A673 (cell line): ENCODE measurements at regions not wholly inside any gene's neighbourhood (a gene's known extent, or its start where the extent isn't known, plus 50 kb on each side); places are given as distances from the start of the nearest gene placed in this dataset.

Experiments used
- BruUV-seq: library from RNA; stranded (reverse); fragments of 400-500 nt; replicated peaks from 2 replicates; lab custom pipeline; 2021; lab: Mats Ljungman, UMichigan
- CTCF ChIA-PET: fragments of 300-600 bp; sonication (Branson Sonifier 250); formaldehyde crosslinking; loops from one replicate; lab custom pipeline; 2022; ENCODE audit warnings: antibody characterized with exemption; lab: Charles Lee
- POLR2A ChIA-PET: fragments of 300-600 bp; sonication (Branson Sonifier 250); formaldehyde crosslinking; loops from one replicate; lab custom pipeline; 2022; ENCODE audit warnings: antibody characterized with exemption; ENCODE audit not compliant: low non-redundant PET; lab: Charles Lee
- DNase-seq: peaks from one replicate; pipeline ENCODE4 v3.0.0-alpha.2; 2015; ENCODE audit warnings: low spot score
- H3K27ac ChIP-seq: fragments of 200-600 bp; sonication (generic); 2 replicates; pipeline ENCODE4 v1.5.1; 2016; ENCODE audit warnings: mixed run types, low read depth, mild to moderate bottlenecking, mixed read lengths, antibody characterized with exemption, low read length; ENCODE audit not compliant: poor library complexity, severe bottlenecking
- H3K27me3 ChIP-seq: fragments of 200-600 bp; sonication (generic); replicated peaks from 2 replicates; pipeline ENCODE4 v1.6.1; 2017; ENCODE audit warnings: mixed run types, low read depth, mild to moderate bottlenecking, mixed read lengths, antibody characterized with exemption, low read length; ENCODE audit not compliant: insufficient read depth, poor library complexity
- H3K36me3 ChIP-seq: fragments of 200-600 bp; sonication (generic); 2 replicates; pipeline ENCODE4 v1.6.1; 2016; ENCODE audit warnings: mixed run types, mild to moderate bottlenecking, mixed read lengths, antibody characterized with exemption, low read length; ENCODE audit not compliant: insufficient read depth, poor library complexity, severe bottlenecking
- H3K4me1 ChIP-seq: fragments of 200-600 bp; sonication (generic); 2 replicates; pipeline ENCODE4 v1.6.1; 2017; ENCODE audit warnings: mixed run types, mild to moderate bottlenecking, mixed read lengths, antibody characterized with exemption, low read length; ENCODE audit not compliant: insufficient read depth, poor library complexity, severe bottlenecking
- H3K4me3 ChIP-seq: fragments of 200-600 bp; sonication (generic); 2 replicates; pipeline ENCODE4 v1.5.1; 2016; ENCODE audit warnings: low read depth, mixed run types, mild to moderate bottlenecking, mixed read lengths, low read length; ENCODE audit not compliant: poor library complexity, severe bottlenecking
- H3K9me3 ChIP-seq: fragments of 200-600 bp; sonication (generic); 2 replicates; pipeline ENCODE4 v1.6.1; 2016; ENCODE audit warnings: mixed run types, low read depth, mild to moderate bottlenecking, mixed read lengths, antibody characterized with exemption, low read length; ENCODE audit not compliant: poor library complexity, severe bottlenecking
- EZH2 ChIP-seq: fragments of 200-600 bp; sonication (generic); IDR thresholded peaks from 2 replicates; pipeline ENCODE4 v1.6.1; 2017; ENCODE audit warnings: borderline replicate concordance, low read depth, mild to moderate bottlenecking, mixed read lengths, antibody characterized with exemption, low read length; ENCODE audit not compliant: poor library complexity, severe bottlenecking
- intact Hi-C: fragments of 100-400 bp; cut with micrococcal nuclease; formaldehyde crosslinking; loops from one replicate; pipeline ENCODE4 v1.10.0; 2022; ENCODE audit not compliant: unreplicated experiment
- TF ChIP-seq, protein P1 (sequence below): fragments of 300-800, 200-600 bp; sonication (generic); conservative IDR thresholded peaks from 2 replicates; pipeline ENCODE4 v1.5.1; 2017; ENCODE audit warnings: low read depth, mild to moderate bottlenecking, antibody characterized with exemption, low read length, moderate library complexity, mixed read lengths

DNA sequence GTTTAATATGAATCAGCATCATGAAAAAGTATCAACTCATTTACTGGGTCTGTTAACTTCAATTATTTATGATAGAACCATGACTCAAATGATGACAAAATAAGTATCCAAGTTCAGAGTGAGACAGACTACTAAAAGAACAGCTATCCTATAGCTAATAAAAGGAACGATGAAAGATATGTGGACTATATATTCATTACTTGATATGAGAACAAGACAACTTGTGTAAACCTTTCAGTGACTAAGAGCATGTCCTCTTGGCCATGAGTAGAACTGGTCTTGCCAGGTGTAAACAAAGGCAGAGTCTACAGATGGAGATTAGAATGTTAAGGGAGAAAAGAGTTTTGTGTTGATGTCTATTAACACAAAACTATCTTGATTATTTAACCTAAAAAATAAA, 360.4 kb upstream of the ZC3H15 start:
- no peaks in the 10 kb centered on the region for H3K27me3 ChIP-seq
- no peaks in the 10 kb centered on the region for H3K4me1 ChIP-seq
- DNase-seq, result no peak
- H3K9me3 ChIP-seq, result no peaks in the 10 kb centered on the region
- H3K36me3 ChIP-seq, result no peaks in the 10 kb centered on the region
- ChIA-PET CTCF (no interaction called here), POLR2A (no interaction called here)
- no peak for TF ChIP-seq EZH2
- TF ChIP-seq, protein P1, sequence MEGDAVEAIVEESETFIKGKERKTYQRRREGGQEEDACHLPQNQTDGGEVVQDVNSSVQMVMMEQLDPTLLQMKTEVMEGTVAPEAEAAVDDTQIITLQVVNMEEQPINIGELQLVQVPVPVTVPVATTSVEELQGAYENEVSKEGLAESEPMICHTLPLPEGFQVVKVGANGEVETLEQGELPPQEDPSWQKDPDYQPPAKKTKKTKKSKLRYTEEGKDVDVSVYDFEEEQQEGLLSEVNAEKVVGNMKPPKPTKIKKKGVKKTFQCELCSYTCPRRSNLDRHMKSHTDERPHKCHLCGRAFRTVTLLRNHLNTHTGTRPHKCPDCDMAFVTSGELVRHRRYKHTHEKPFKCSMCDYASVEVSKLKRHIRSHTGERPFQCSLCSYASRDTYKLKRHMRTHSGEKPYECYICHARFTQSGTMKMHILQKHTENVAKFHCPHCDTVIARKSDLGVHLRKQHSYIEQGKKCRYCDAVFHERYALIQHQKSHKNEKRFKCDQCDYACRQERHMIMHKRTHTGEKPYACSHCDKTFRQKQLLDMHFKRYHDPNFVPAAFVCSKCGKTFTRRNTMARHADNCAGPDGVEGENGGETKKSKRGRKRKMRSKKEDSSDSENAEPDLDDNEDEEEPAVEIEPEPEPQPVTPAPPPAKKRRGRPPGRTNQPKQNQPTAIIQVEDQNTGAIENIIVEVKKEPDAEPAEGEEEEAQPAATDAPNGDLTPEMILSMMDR, result no peak
- BruUV-seq, result no TSS peak
- H3K4me3 ChIP-seq, result no peak overlapping the region
- intact Hi-C loops, result no loop called here
- no peak overlapping the region for H3K27ac ChIP-seq

DNA sequence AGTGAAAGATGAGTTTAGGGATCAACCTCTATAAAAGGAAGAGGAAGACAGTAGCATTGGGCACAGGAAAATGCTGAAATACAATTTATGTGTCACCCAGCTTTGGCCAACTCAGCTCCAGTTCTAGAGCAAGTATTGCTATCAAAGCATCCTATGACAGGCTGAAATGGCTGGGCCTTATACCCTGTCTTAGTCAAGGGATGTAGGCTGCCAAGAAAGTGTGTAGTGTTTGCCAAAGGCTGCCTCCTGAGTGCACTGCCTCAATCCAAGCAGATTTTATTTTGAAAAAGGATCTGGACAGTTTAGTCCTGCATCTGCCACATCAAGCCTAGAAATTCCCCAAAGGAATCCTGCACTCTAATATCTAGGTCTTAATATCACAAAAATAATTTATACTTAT, 359.9 kb upstream of the ZC3H15 start:
- ChIA-PET POLR2A (no interaction called here), CTCF (no interaction called here)
- no TSS peak for BruUV-seq
- no peak for DNase-seq
- H3K27me3 ChIP-seq, result no peaks in the 10 kb centered on the region
- H3K27ac ChIP-seq, result no peak overlapping the region
- H3K9me3 ChIP-seq, result no peaks in the 10 kb centered on the region
- no peaks in the 10 kb centered on the region for H3K4me1 ChIP-seq
- no peak for TF ChIP-seq EZH2
- TF ChIP-seq, protein P1, result no peak
- H3K4me3 ChIP-seq, result no peak overlapping the region
- H3K36me3 ChIP-seq, result no peaks in the 10 kb centered on the region
- intact Hi-C loops, result no loop called here

DNA sequence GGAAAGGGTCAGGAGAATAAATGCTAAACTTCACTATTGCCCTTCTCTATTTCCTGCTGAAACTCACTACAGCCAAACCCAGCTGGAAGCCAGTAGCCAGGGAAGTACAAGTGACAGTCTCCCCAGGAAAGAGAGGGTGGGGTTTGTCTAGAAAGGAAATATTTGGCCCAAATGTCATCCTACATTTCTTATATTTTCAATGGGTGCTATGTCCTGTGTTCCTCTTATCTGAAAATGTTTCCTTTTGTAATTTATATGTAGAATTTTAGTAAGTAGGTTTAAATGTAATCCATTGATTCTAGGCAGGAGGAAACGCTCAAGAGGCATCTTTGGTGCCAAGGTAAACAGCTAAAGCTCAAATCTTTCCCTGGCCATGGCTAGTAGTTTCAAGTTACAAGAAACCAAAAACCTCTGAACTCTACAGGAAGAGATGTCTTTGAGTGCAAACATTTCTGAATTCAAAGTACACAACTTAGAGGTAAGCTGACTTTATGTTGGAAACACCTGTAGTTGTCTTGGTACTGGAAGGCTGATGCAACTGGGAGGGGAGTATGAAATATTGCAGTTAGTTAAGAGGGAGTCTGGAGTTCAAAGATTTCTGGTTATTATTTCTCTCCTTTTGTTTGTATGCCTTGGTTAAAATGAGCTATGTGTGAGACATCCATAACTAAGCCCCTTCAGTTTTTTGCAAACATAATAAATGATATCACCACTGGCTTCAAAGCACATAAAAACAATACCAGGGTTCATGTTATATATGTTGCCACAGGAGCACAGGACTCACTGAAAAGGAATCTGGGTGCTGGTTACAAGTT, 356.1 kb upstream of the ZC3H15 start:
- Histone ChIP-seq H3K9me3 (no peaks in the 10 kb centered on the region), H3K27ac (no peak overlapping the region), H3K4me1 (no peaks in the 10 kb centered on the region), H3K4me3 (no peak overlapping the region), H3K36me3 (no peaks in the 10 kb centered on the region), H3K27me3 (no peaks in the 10 kb centered on the region)
- ChIA-PET CTCF (interaction anchor here (0.7 kb wide), 1 partner anchor 1326 kb away, joined by 7 read pairs; no protein-coding TSS in a partner anchor), POLR2A (no interaction called here)
- TF ChIP-seq, protein P1, result no peak
- no peak for TF ChIP-seq EZH2
- intact Hi-C loops, result no loop called here
- no TSS peak for BruUV-seq
- DNase-seq, result no peak
